Loucy (cell line): ENCODE measurements at regions not wholly inside any gene's neighbourhood (a gene's known extent, or its start where the extent isn't known, plus 50 kb on each side); places are given as distances from the start of the nearest gene placed in this dataset.

Source experiments
- H2AFZ ChIP-seq: fragments of 200-600 bp; sonication (generic); 2 replicates; pipeline ENCODE4 v1.6.0; 2016; ENCODE audit warnings: antibody characterized with exemption, mild to moderate bottlenecking, low read length, moderate library complexity
- H3F3A ChIP-seq: fragments of 200-600 bp; 2 replicates; pipeline ENCODE4 v1.6.0; 2016; ENCODE audit warnings: antibody characterized with exemption, low read depth, mild to moderate bottlenecking
- H3K27me3 ChIP-seq: fragments of 200-600 bp; sonication (generic); 2 replicates; pipeline ENCODE4 v1.6.1; 2014; ENCODE audit warnings: low read length, mild to moderate bottlenecking; ENCODE audit not compliant: insufficient read depth, poor library complexity, severe bottlenecking
- H3K36me3 ChIP-seq: fragments of 200-600 bp; sonication (generic); 2 replicates; pipeline ENCODE4 v1.6.1; 2016; ENCODE audit warnings: low read length; ENCODE audit not compliant: insufficient read depth
- H3K4me1 ChIP-seq: fragments of 200-600 bp; sonication (generic); 2 replicates; pipeline ENCODE4 v1.5.1; 2014; ENCODE audit warnings: low read length, mild to moderate bottlenecking; ENCODE audit not compliant: insufficient read depth, poor library complexity, severe bottlenecking
- H3K4me2 ChIP-seq: fragments of 200-600 bp; sonication (generic); 2 replicates; pipeline ENCODE4 v1.6.0; 2014; ENCODE audit warnings: antibody characterized with exemption, low read length, low read depth, mild to moderate bottlenecking; ENCODE audit not compliant: poor library complexity, severe bottlenecking
- H3K4me3 ChIP-seq: fragments of 200-600 bp; sonication (generic); 2 replicates; pipeline ENCODE4 v1.5.1; 2014; ENCODE audit warnings: low read length, mild to moderate bottlenecking, mixed read lengths; ENCODE audit not compliant: poor library complexity, severe bottlenecking
- H3K79me2 ChIP-seq: fragments of 200-600 bp; sonication (generic); 2 replicates; pipeline ENCODE4 v1.6.1; 2014; ENCODE audit warnings: low read length; ENCODE audit not compliant: insufficient read depth
- H3K9ac ChIP-seq: fragments of 200-600 bp; sonication (generic); 2 replicates; pipeline ENCODE4 v1.6.0; 2014; ENCODE audit warnings: mild to moderate bottlenecking, low read depth, low read length, moderate library complexity; ENCODE audit not compliant: poor library complexity, severe bottlenecking
- H3K9me2 ChIP-seq: fragments of 200-600 bp; sonication (generic); replicated peaks from 2 replicates; pipeline ENCODE4 v1.6.1; 2016; ENCODE audit warnings: low read depth, low read length, mixed read lengths
- H3K9me3 ChIP-seq: fragments of 200-600 bp; sonication (generic); 2 replicates; pipeline ENCODE4 v1.6.1; 2014; ENCODE audit warnings: mild to moderate bottlenecking, antibody characterized with exemption, low read length, low read depth; ENCODE audit not compliant: insufficient read depth
- H4K20me1 ChIP-seq: fragments of 200-600 bp; sonication (generic); 2 replicates; pipeline ENCODE4 v1.6.0; 2014; ENCODE audit warnings: antibody characterized with exemption, low read length, mild to moderate bottlenecking; ENCODE audit not compliant: insufficient read depth, poor library complexity, severe bottlenecking
- CTCF ChIP-seq: fragments of 200-600 bp; sonication (generic); conservative IDR thresholded peaks from 2 replicates; pipeline ENCODE4 v1.5.1; 2014; ENCODE audit warnings: mild to moderate bottlenecking, antibody characterized with exemption, low read length
- EZH2phosphoT487 ChIP-seq: fragments of 200-600 bp; IDR thresholded peaks from 2 replicates; pipeline ENCODE4 v1.6.1; 2018; ENCODE audit warnings: antibody characterized with exemption, mild to moderate bottlenecking, moderate library complexity, borderline replicate concordance

GRCh38 chr7:110397927-110398660, 692.8 kb upstream of the LRRN3 start:
- Histone ChIP-seq H2AFZ (no peak overlapping the region), H3K79me2 (no peaks in the 10 kb centered on the region), H3K4me3 (no peak overlapping the region), H3K4me2 (no peak overlapping the region), H3K9ac (no peak overlapping the region), H3K27me3 (no peaks in the 10 kb centered on the region), H3K9me2 (no peaks in the 10 kb centered on the region), H3K4me1 (no peaks in the 10 kb centered on the region), H4K20me1 (no peaks in the 10 kb centered on the region), H3F3A (no peaks in the 10 kb centered on the region), H3K9me3 (no peaks in the 10 kb centered on the region), H3K36me3 (no peaks in the 10 kb centered on the region)
- TF ChIP-seq CTCF (no peak), EZH2phosphoT487 (no peak)

GRCh38 chr7:110399421-110399820, 691.5 kb upstream of the LRRN3 start:
- H3K27me3 ChIP-seq = no peaks in the 10 kb centered on the region
- no peaks in the 10 kb centered on the region for H3K9me3 ChIP-seq
- no peak overlapping the region for H3K9ac ChIP-seq
- TF ChIP-seq EZH2phosphoT487 (no peak), CTCF (no peak)
- H2AFZ ChIP-seq = no peak overlapping the region
- no peak overlapping the region for H3K4me2 ChIP-seq
- H3K4me1 ChIP-seq = no peaks in the 10 kb centered on the region
- H3K79me2 ChIP-seq = no peaks in the 10 kb centered on the region
- H3K36me3 ChIP-seq = no peaks in the 10 kb centered on the region
- H3F3A ChIP-seq = no peaks in the 10 kb centered on the region
- no peak overlapping the region for H3K4me3 ChIP-seq
- no peaks in the 10 kb centered on the region for H4K20me1 ChIP-seq
- no peaks in the 10 kb centered on the region for H3K9me2 ChIP-seq

GRCh38 chr7:110400411-110400810, 690.5 kb upstream of the LRRN3 start:
- Histone ChIP-seq H3K36me3 (no peaks in the 10 kb centered on the region), H3K4me1 (no peaks in the 10 kb centered on the region), H3K9me2 (no peaks in the 10 kb centered on the region), H3K9me3 (no peaks in the 10 kb centered on the region), H4K20me1 (no peaks in the 10 kb centered on the region), H3F3A (no peaks in the 10 kb centered on the region), H3K4me2 (no peak overlapping the region), H3K27me3 (no peaks in the 10 kb centered on the region), H3K4me3 (no peak overlapping the region), H2AFZ (no peak overlapping the region), H3K9ac (no peak overlapping the region), H3K79me2 (no peaks in the 10 kb centered on the region)
- TF ChIP-seq CTCF (no peak), EZH2phosphoT487 (no peak)
